ENCODE measurements at regions not wholly inside any gene's neighbourhood (a gene's known extent, or its start where the extent isn't known, plus 50 kb on each side); places are given as distances from the start of the nearest gene placed in this dataset.

DNA sequence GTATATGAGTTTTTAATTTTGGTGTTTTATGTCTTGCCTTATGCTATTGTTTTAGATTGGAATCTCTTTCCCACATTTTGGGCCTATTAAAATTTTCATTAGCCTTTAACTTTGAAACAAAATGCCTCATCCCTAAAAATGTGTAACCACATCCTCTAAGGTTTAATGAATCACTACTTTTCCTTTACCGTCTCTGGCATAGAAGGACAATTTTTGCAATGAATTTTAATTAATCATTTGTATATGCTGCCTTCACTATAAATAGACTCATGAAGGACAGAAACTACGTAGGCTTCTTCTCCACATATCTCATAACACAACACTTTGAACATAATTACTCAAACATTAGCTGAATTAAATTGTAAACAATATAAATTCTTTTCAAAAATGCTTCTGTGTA, 421.5 kb downstream of the NLGN4X start:
- TF ChIP-seq, protein P1, sequence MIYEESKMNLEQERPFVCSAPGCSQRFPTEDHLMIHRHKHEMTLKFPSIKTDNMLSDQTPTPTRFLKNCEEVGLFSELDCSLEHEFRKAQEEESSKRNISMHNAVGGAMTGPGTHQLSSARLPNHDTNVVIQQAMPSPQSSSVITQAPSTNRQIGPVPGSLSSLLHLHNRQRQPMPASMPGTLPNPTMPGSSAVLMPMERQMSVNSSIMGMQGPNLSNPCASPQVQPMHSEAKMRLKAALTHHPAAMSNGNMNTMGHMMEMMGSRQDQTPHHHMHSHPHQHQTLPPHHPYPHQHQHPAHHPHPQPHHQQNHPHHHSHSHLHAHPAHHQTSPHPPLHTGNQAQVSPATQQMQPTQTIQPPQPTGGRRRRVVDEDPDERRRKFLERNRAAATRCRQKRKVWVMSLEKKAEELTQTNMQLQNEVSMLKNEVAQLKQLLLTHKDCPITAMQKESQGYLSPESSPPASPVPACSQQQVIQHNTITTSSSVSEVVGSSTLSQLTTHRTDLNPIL (CRISPR knock-in tag; IDR thresholded peaks at IDR 0.05; ENCODE audit: low read depth) = no peak
- TF ChIP-seq ZC3H10 (CRISPR knock-in tag; IDR thresholded peaks at IDR 0.05) (no peak), ZFP3 (CRISPR knock-in tag; IDR thresholded peaks at IDR 0.05) (no peak)
